Kidney (tissue), 13 donors: ENCODE measurements at regions not wholly inside any gene's neighbourhood (a gene's known extent, or its start where the extent isn't known, plus 50 kb on each side); places are given as distances from the start of the nearest gene placed in this dataset.

Source experiments
- DNase-seq, 5 donors: peaks; one replicate each; pipeline ENCODE4 v3.0.0-alpha.2; 2013 to 2020
- FAIRE-seq: peaks from 2 replicates; lab custom pipeline; 2012; peaks lifted over from hg19 to GRCh38; lab: Jason Lieb, UNC
- H3K27ac ChIP-seq, 2 donors: one replicate each; pipeline ENCODE4 v1.7.0; 2013; ENCODE audit warnings: low read depth in 2 of 2, low read length in 2 of 2, inconsistent platforms in 1 of 2
- H3K27me3 ChIP-seq: one replicate; pipeline ENCODE4 v1.7.1; 2013; ENCODE audit warnings: low read length, inconsistent platforms; ENCODE audit not compliant: control insufficient read depth, insufficient read depth
- H3K36me3 ChIP-seq, 3 donors: one replicate each; pipeline versions ENCODE4 v1.7.0 to v1.7.1; 2013; ENCODE audit warnings: low read length in 3 of 3, control low read depth in 1 of 3, inconsistent platforms in 1 of 3; ENCODE audit not compliant: insufficient read depth in 3 of 3, control insufficient read depth in 2 of 3
- H3K4me1 ChIP-seq, 3 donors: one replicate each; pipeline versions ENCODE4 v1.7.0 to v1.7.1; 2013; ENCODE audit warnings: low read length in 3 of 3, inconsistent platforms in 1 of 3, low read depth in 1 of 3; ENCODE audit not compliant: control insufficient read depth in 2 of 3, insufficient read depth in 2 of 3
- H3K4me3 ChIP-seq, 3 donors: one replicate each; pipeline versions ENCODE4 v1.7.0 to v1.8.1; 2013; ENCODE audit warnings: low read length in 3 of 3, control low read depth in 1 of 3, inconsistent platforms in 1 of 3
- H3K9ac ChIP-seq, 3 donors: one replicate each; pipeline versions ENCODE4 v1.7.0 to v1.7.1; 2013; ENCODE audit warnings: low read length in 3 of 3, control low read depth in 1 of 3, inconsistent platforms in 1 of 3
- H3K9me3 ChIP-seq, 3 donors: one replicate each; pipeline versions ENCODE4 v1.7.0 to v1.7.1; 2013; ENCODE audit warnings: low read length in 3 of 3, control low read depth in 1 of 3, inconsistent platforms in 1 of 3; ENCODE audit not compliant: control insufficient read depth in 2 of 3, insufficient read depth in 1 of 3
- intact Hi-C: fragments of 100-400 bp; cut with DNase I; formaldehyde crosslinking; loops from one replicate; pipeline ENCODE4 v1.11.1; 2022
- TF ChIP-seq, protein P1 (sequence below): IDR thresholded peaks from 3 replicates; pipeline ENCODE4 v1.5.1; 2012; ENCODE audit warnings: mild to moderate bottlenecking, moderate library complexity, borderline replicate concordance; ENCODE audit not compliant: insufficient read depth; ENCODE audit errors: extremely low read depth
- donor health status: control.
- donor health status: control.
- donor health status: control.
- donor health status: control.
- donor health status: control.
- donor health status: DM: yes; HTN: yes; CAD: no.
- donor health status: Normal renal cell carcinoma (clear cell type).

- FAIRE-seq: no peak
- Histone ChIP-seq H3K9me3 (no peaks in the 10 kb centered on the region), H3K4me3 (no peak overlapping the region), H3K27ac (no peak overlapping the region), H3K9ac (no peak overlapping the region), H3K4me1 (no peaks in the 10 kb centered on the region), H3K36me3 (no peaks in the 10 kb centered on the region), H3K27me3 (no peaks in the 10 kb centered on the region)
- TF ChIP-seq, protein P1, sequence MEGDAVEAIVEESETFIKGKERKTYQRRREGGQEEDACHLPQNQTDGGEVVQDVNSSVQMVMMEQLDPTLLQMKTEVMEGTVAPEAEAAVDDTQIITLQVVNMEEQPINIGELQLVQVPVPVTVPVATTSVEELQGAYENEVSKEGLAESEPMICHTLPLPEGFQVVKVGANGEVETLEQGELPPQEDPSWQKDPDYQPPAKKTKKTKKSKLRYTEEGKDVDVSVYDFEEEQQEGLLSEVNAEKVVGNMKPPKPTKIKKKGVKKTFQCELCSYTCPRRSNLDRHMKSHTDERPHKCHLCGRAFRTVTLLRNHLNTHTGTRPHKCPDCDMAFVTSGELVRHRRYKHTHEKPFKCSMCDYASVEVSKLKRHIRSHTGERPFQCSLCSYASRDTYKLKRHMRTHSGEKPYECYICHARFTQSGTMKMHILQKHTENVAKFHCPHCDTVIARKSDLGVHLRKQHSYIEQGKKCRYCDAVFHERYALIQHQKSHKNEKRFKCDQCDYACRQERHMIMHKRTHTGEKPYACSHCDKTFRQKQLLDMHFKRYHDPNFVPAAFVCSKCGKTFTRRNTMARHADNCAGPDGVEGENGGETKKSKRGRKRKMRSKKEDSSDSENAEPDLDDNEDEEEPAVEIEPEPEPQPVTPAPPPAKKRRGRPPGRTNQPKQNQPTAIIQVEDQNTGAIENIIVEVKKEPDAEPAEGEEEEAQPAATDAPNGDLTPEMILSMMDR: no peak
- intact Hi-C loops: no loop called here
- peak in 1 of 5 donors; percentile 4 for DNase-seq
These were observed 238.7 kb upstream of the SALL3 start for GRCh38 chr18:78740876-78741275.

GRCh38 chr18:78741381-78742217 lies 238.0 kb upstream of the SALL3 start:
- FAIRE-seq: no peak
- DNase-seq: peak in 1 of 5 donors; percentile 5
- H3K9ac ChIP-seq: no peak overlapping the region
- H3K27ac ChIP-seq: no peak overlapping the region
- H3K4me1 ChIP-seq: no peaks in the 10 kb centered on the region
- no peaks in the 10 kb centered on the region for H3K36me3 ChIP-seq
- H3K27me3 ChIP-seq: no peaks in the 10 kb centered on the region
- intact Hi-C loops: no loop called here
- no peak overlapping the region for H3K4me3 ChIP-seq
- TF ChIP-seq, protein P1: no peak
- no peaks in the 10 kb centered on the region for H3K9me3 ChIP-seq

- intact Hi-C loops: no loop called here
- TF ChIP-seq, protein P1: no peak
- Histone ChIP-seq H3K27ac (no peak overlapping the region), H3K36me3 (no peaks in the 10 kb centered on the region), H3K9me3 (no peaks in the 10 kb centered on the region), H3K4me1 (no peaks in the 10 kb centered on the region), H3K9ac (no peak overlapping the region), H3K27me3 (no peaks in the 10 kb centered on the region), H3K4me3 (no peak overlapping the region)
- FAIRE-seq (no peak), DNase-seq (peak in 1 of 5 donors; percentile 22)
These were observed 237.3 kb upstream of the SALL3 start for GRCh38 chr18:78742218-78742745.
